ENCODE measurements at regions not wholly inside any gene's neighbourhood (a gene's known extent, or its start where the extent isn't known, plus 50 kb on each side); places are given as distances from the start of the nearest gene placed in this dataset.
A peak's percentile ranks its signal among the peaks of the same experiment; 100 is the strongest.
"Not testable (repeated sequence)": the region's sequence is repeated elsewhere in the genome, so short reads cannot be mapped to it uniquely, and the experiment has no call there.

DNA sequence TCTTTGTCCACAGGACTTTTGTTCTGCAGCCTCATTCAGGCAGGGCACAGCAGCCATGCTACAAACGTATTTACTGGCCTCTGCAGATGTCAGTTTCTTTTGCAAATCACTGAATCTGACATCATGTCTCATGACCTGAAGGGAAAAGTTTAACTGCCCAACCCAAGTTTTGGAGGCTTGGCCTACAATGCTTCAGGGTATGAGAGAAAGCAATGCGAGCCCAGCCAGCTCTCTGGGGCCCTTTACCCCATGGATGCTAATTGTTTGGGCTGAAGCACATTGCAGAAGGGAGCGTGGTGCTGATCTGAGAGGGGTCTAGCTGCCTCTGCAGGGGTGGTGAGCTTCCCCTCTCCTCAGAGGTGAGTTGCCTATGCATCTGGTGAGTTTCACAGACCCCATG, 179.9 kb upstream of the CXCL12 start:
- no peak for DNase-seq

GRCh38 chr10:44566786-44567185, 181.9 kb upstream of the CXCL12 start:
- DNase-seq: no peak

DNA sequence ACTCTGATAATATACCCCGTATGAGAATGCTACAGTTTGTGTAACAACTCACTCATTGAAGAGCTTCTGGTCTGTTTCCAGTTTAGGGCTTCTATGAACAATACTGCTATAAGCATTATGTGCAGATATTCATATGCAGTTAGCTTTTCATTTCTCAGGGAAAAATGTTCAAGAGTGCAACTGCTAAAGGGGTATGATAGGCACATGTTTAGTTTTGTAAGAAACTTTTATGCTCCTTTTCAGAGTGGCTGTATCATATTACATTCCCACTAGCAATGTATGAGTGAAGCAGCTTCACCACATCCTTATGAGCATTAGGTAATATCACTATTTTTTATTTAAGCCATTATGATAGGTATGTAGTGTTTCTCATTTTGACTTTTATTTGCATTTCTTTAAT, 182.6 kb upstream of the CXCL12 start:
- no peak for DNase-seq

GRCh38 chr10:44569193-44570091, 184.5 kb upstream of the CXCL12 start:
- peak in 2 of 3 donors; percentile 36 to 91 for DNase-seq

GRCh38 chr10:44571701-44572100, 186.8 kb upstream of the CXCL12 start:
- DNase-seq: no peak

- no peak for DNase-seq
Observed at GRCh38 chr10:44572146-44572545, 187.2 kb upstream of the CXCL12 start.

DNA sequence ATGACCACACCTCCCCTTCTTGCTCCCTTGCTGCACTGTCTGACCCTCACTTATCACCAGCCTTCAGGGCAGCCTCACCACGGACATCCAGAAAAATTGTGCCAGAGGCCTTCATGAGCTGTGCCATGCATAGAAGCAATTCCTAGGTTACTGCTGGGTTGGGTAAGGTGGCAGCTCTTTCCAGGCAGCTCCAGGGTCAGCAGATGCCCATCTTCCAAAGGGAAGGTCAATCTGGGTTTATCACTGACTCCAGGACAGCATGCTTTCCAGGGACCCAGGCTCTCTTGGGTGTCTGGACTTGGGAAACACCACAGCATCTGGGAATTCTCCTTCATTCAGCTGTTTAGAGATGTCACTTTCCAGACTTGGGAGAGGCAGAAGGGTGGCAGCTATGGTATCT, 188.9 kb upstream of the CXCL12 start:
- no peak for DNase-seq

- no peak for DNase-seq
Observed at GRCh38 chr10:44574596-44575480, 189.9 kb upstream of the CXCL12 start.

DNA sequence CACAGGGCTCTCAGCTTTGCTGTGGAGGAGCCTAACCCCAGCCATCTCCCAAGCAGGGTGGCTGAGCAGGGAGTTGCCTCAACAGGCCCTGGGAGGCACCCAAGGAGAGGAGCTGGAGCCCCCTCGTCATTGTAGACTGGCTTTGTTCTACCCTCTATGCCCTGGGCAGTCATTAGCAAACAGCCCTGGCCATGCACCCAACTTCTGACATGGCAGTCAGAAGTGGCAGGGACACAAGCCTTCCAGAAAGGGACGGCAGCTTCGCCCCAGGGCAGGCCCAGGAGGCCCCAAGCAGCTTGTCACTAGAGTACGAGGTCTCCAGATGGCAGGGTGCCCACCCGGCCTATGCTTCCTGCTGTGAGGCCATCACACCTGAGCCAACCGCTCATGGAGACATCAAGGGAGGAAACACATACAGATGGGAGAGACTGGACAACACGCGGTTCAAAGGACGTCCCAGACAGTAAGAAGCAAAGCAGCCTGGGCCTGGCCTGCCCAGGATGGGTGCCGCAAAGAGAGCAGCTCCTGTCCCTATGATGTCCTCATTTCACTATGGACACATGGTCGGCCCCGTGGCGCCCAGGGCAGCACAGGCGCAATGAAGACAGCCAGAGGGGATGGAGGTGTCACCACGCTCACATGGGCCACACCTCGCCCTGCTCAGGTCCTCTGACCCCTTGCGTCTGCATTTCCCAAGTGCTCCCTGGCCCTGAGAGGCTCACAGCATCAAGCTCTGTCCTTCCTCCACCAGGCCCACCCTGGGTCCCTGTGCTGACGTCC, 190.9 kb upstream of the CXCL12 start:
- no peak for DNase-seq

DNA sequence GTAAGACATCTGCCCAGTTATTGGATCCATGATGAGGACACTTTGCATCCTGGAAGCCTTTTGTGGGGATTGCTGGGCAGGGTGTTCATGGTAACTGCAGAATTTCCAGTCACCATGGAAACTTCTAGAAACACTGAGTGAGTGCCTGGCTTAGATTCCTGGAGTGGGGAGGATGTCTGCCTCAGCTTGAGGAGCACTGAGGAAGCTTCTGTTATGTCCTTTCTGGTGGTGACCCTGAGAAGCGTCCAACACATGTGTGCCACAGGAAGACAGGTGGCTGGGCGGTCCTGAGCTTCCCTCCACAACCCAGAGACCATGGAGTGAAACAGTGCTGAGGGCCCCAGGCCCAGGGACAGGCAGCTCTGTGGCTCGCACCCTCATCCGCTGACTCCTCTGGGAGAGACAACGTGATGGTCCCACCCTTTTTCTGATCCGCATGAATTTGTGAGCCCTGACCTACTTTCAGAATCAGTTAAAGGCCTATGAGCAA, 191.8 kb upstream of the CXCL12 start:
- DNase-seq: peak; percentile 35 to 66 (median 51)

DNA sequence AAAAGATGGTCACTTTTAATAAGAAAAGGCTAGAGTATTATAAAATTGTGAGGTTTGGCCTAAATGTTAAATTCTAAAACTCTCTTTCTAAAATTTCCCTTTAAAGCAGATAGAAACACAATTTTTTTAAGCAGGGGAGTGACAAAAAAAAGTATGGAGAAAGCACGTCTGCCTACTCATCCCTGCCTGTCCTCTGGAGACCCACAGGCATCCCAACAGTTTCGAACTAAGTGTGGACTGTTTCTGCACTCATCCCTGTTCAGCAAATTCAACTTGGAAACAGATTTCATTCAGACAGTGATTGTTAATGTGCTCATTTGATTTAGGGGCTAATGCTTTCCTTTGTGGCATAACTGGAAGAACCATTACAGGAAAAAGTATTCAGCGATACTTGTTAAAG, 192.6 kb upstream of the CXCL12 start:
- no peak for DNase-seq

- no peak for DNase-seq
Observed at GRCh38 chr10:44578271-44578670, 193.4 kb upstream of the CXCL12 start.

GRCh38 chr10:44578963-44579362, 194.1 kb upstream of the CXCL12 start:
- not testable (repeated sequence) for DNase-seq

DNA sequence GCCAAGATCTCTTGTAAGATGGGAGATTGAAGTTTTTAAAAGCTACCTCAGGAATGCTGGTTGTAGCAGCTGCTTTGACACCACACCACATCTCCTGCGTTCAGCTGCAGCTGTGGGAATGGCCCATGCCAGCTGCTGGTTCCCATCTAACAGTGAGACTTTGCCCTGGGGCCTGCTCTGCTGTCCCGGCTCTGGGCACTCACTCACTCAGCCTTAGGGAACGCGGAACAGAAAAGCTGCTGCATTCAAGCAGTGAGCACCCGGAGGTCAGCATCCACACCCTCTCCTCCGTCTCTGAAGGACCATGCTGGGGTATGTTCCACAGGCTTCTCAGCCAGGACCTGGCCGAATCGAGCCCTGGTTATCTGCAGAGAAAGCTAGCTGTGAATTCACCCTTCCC, 197.1 kb upstream of the CXCL12 start:
- peak in 1 of 3 donors; percentile 45 for DNase-seq

DNA sequence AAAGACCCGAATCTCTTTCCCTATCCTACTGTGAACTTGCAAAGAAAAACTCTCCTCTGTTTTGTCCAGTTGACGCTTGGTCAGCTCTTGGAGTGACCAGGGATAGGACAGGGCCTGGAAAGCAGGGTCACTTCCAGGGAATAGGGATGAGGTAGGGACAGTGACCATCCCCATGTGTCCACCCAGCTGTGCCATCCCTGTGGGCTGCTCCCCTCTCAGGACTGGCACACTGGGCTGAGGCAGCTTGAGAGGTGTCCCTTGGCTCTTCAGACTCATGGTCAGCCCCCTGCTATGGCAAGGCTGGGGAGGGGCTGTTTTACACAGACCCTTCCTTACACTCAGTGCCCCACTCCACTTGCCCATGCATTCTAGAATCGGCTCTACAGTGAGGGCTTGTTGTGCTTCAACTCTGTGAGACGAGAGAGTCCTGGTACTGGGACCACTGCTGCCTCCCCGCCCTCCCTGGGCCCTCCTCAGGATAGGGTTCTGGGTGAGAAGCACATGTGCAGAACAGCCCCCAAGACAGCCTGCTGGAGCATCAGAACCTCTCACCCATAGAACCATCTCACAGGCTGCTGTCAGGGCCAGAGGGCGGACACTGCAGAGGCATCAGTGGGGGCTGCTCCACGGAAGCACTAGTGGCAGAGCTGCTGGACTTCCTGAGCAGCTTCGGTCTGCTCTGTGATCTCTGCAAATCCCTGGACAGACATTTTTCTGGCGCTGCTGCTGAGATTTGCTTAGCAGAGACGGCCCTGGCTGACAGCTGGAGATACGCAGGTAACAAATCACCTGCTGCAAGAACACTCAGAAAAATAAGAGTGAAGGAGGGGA, 202.8 kb upstream of the CXCL12 start:
- DNase-seq: no peak

- no peak for DNase-seq
Observed at GRCh38 chr10:44589181-44589943, 204.5 kb upstream of the CXCL12 start.

GRCh38 chr10:44589944-44590449, 205.1 kb upstream of the CXCL12 start:
- DNase-seq: no peak

- no peak for DNase-seq
Observed at GRCh38 chr10:44591911-44592310, 207.0 kb upstream of the CXCL12 start.

DNA sequence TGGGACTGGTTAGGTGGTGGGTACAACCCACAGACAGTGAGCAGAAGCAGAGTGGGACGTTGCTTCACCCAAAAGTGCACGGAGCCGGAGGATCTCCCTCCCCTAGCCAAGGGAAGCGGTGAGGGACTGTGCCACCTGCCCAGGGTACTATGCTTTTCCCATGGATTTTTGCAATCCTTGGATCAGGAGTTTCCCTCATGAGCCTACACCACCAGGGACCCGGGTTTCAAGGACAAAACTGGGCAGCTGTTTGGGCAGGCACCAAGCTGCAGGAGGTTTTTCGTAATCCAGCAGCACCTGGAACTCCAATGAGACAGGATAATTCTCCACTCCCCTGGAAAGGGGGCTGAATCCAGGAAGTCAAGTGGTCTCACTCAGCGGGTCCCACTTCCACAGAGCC, 209.1 kb upstream of the CXCL12 start:
- no peak for DNase-seq

GRCh38 chr10:44607116-44607515, 222.2 kb upstream of the CXCL12 start:
- DNase-seq: peak in 2 of 3 donors; percentile 20 to 43

Measured in muscle of back (tissue), 3 donors.